A673 (cell line): ENCODE measurements at regions not wholly inside any gene's neighbourhood (a gene's known extent, or its start where the extent isn't known, plus 50 kb on each side); places are given as distances from the start of the nearest gene placed in this dataset.

ENCODE experiments used
- BruUV-seq: library from RNA; stranded (reverse); fragments of 400-500 nt; replicated peaks from 2 replicates; lab custom pipeline; 2021; lab: Mats Ljungman, UMichigan
- CTCF ChIA-PET: fragments of 300-600 bp; sonication (Branson Sonifier 250); formaldehyde crosslinking; loops from one replicate; lab custom pipeline; 2022; ENCODE audit warnings: antibody characterized with exemption; lab: Charles Lee
- POLR2A ChIA-PET: fragments of 300-600 bp; sonication (Branson Sonifier 250); formaldehyde crosslinking; loops from one replicate; lab custom pipeline; 2022; ENCODE audit warnings: antibody characterized with exemption; ENCODE audit not compliant: low non-redundant PET; lab: Charles Lee
- DNase-seq: peaks from one replicate; pipeline ENCODE4 v3.0.0-alpha.2; 2015; ENCODE audit warnings: low spot score
- H3K27ac ChIP-seq: fragments of 200-600 bp; sonication (generic); 2 replicates; pipeline ENCODE4 v1.5.1; 2016; ENCODE audit warnings: mixed run types, low read depth, mild to moderate bottlenecking, mixed read lengths, antibody characterized with exemption, low read length; ENCODE audit not compliant: poor library complexity, severe bottlenecking
- H3K27me3 ChIP-seq: fragments of 200-600 bp; sonication (generic); replicated peaks from 2 replicates; pipeline ENCODE4 v1.6.1; 2017; ENCODE audit warnings: mixed run types, low read depth, mild to moderate bottlenecking, mixed read lengths, antibody characterized with exemption, low read length; ENCODE audit not compliant: insufficient read depth, poor library complexity
- H3K36me3 ChIP-seq: fragments of 200-600 bp; sonication (generic); 2 replicates; pipeline ENCODE4 v1.6.1; 2016; ENCODE audit warnings: mixed run types, mild to moderate bottlenecking, mixed read lengths, antibody characterized with exemption, low read length; ENCODE audit not compliant: insufficient read depth, poor library complexity, severe bottlenecking
- H3K4me1 ChIP-seq: fragments of 200-600 bp; sonication (generic); 2 replicates; pipeline ENCODE4 v1.6.1; 2017; ENCODE audit warnings: mixed run types, mild to moderate bottlenecking, mixed read lengths, antibody characterized with exemption, low read length; ENCODE audit not compliant: insufficient read depth, poor library complexity, severe bottlenecking
- H3K4me3 ChIP-seq: fragments of 200-600 bp; sonication (generic); 2 replicates; pipeline ENCODE4 v1.5.1; 2016; ENCODE audit warnings: low read depth, mixed run types, mild to moderate bottlenecking, mixed read lengths, low read length; ENCODE audit not compliant: poor library complexity, severe bottlenecking
- H3K9me3 ChIP-seq: fragments of 200-600 bp; sonication (generic); 2 replicates; pipeline ENCODE4 v1.6.1; 2016; ENCODE audit warnings: mixed run types, low read depth, mild to moderate bottlenecking, mixed read lengths, antibody characterized with exemption, low read length; ENCODE audit not compliant: poor library complexity, severe bottlenecking
- CTCF ChIP-seq: fragments of 300-800, 200-600 bp; sonication (generic); conservative IDR thresholded peaks from 2 replicates; pipeline ENCODE4 v1.5.1; 2017; ENCODE audit warnings: low read depth, mild to moderate bottlenecking, antibody characterized with exemption, low read length, moderate library complexity, mixed read lengths
- EZH2 ChIP-seq: fragments of 200-600 bp; sonication (generic); IDR thresholded peaks from 2 replicates; pipeline ENCODE4 v1.6.1; 2017; ENCODE audit warnings: borderline replicate concordance, low read depth, mild to moderate bottlenecking, mixed read lengths, antibody characterized with exemption, low read length; ENCODE audit not compliant: poor library complexity, severe bottlenecking
- intact Hi-C: fragments of 100-400 bp; cut with micrococcal nuclease; formaldehyde crosslinking; loops from one replicate; pipeline ENCODE4 v1.10.0; 2022; ENCODE audit not compliant: unreplicated experiment

GRCh38 chrX:124690495-124690894, 344.1 kb downstream of the SH2D1A start:
- intact Hi-C loops: no loop called here
- Histone ChIP-seq H3K4me3 (no peak overlapping the region), H3K27ac (no peak overlapping the region), H3K36me3 (no peaks in the 10 kb centered on the region), H3K27me3 (no peaks in the 10 kb centered on the region), H3K9me3 (no peaks in the 10 kb centered on the region), H3K4me1 (no peaks in the 10 kb centered on the region)
- no peak for DNase-seq
- BruUV-seq: no TSS peak
- ChIA-PET POLR2A (no interaction called here), CTCF (no interaction called here)
- TF ChIP-seq EZH2 (no peak), CTCF (no peak)

- no peaks in the 10 kb centered on the region for H3K27me3 ChIP-seq
- no peaks in the 10 kb centered on the region for H3K36me3 ChIP-seq
- TF ChIP-seq CTCF (no peak), EZH2 (no peak)
- no TSS peak for BruUV-seq
- intact Hi-C loops: no loop called here
- H3K4me1 ChIP-seq: no peaks in the 10 kb centered on the region
- DNase-seq: no peak
- no peaks in the 10 kb centered on the region for H3K9me3 ChIP-seq
- H3K4me3 ChIP-seq: no peak overlapping the region
- ChIA-PET CTCF (no interaction called here), POLR2A (no interaction called here)
- no peak overlapping the region for H3K27ac ChIP-seq
Observed at GRCh38 chrX:124699876-124700275, 353.5 kb downstream of the SH2D1A start.

GRCh38 chrX:124717537-124717936, 371.2 kb downstream of the SH2D1A start:
- intact Hi-C loops: no loop called here
- H3K27me3 ChIP-seq: no peaks in the 10 kb centered on the region
- ChIA-PET CTCF (no interaction called here), POLR2A (no interaction called here)
- H3K9me3 ChIP-seq: no peaks in the 10 kb centered on the region
- TF ChIP-seq EZH2: no peak
- TF ChIP-seq CTCF: no peak
- no peak overlapping the region for H3K4me3 ChIP-seq
- H3K27ac ChIP-seq: no peak overlapping the region
- H3K4me1 ChIP-seq: no peaks in the 10 kb centered on the region
- no TSS peak for BruUV-seq
- no peak for DNase-seq
- H3K36me3 ChIP-seq: no peaks in the 10 kb centered on the region
